ENCODE measurements at regions not wholly inside any gene's neighbourhood (a gene's known extent, or its start where the extent isn't known, plus 50 kb on each side); places are given as distances from the start of the nearest gene placed in this dataset.

- TF ChIP-seq SMAD1 (IDR thresholded peaks at IDR 0.05; ENCODE audit: low read depth, partially characterized antibody): no peak
- no peak for TF ChIP-seq PKNOX1 (IDR thresholded peaks at IDR 0.05)
- TF ChIP-seq ZBED1 (IDR thresholded peaks at IDR 0.05; ENCODE audit: borderline replicate concordance): no peak
- no peak for TF ChIP-seq STAT1 (conservative IDR thresholded peaks at IDR 0.05)
- TF ChIP-seq MLLT1 (IDR thresholded peaks at IDR 0.05): no peak
- TF ChIP-seq FOXK2 (IDR thresholded peaks at IDR 0.05): no peak
- TF ChIP-seq ZNF217 (IDR thresholded peaks at IDR 0.05): no peak
Measured at GRCh38 chr4:19992471-19993093, 259.1 kb upstream of the SLIT2 start (continued).

GRCh38 chr4:19987746-19988145, 264.0 kb upstream of the SLIT2 start:
- SMC1A ChIA-PET (ENCODE audit: uncharacterized antibody, unreplicated experiment): no interaction called here
- Histone ChIP-seq H3K9me3 (replicated peaks; ENCODE audit: control insufficient read depth, insufficient read depth, low read length) (no peaks in the 10 kb centered on the region), H3K4me3 (no peak overlapping the region), H3K4me2 (ENCODE audit: control insufficient read depth, insufficient read depth) (no peak overlapping the region), H4K20me1 (ENCODE audit: control insufficient read depth, insufficient read depth) (no peaks in the 10 kb centered on the region), H3K36me3 (ENCODE audit: control insufficient read depth in 2 of 2, insufficient read depth in 2 of 2, low read length in 1 of 2) (no peaks in the 10 kb centered on the region), H3K9ac (ENCODE audit: control insufficient read depth, insufficient read depth, low read length) (no peak overlapping the region), H3K27me3 (replicated peaks in 1 of 2; ENCODE audit: control insufficient read depth in 2 of 2, insufficient read depth in 2 of 2, low read length in 1 of 2) (no peaks in the 10 kb centered on the region), H2AFZ (ENCODE audit: control insufficient read depth, low read depth, low read length) (no peak overlapping the region), H3K4me1 (ENCODE audit: control insufficient read depth, insufficient read depth, low read length) (no peaks in the 10 kb centered on the region), H3K27ac (ENCODE audit: control insufficient read depth, insufficient read depth) (no peak overlapping the region), H3K79me2 (ENCODE audit: control insufficient read depth, insufficient read depth, low read length) (no peaks in the 10 kb centered on the region)
- CTCF ChIA-PET: no interaction called here
- intact Hi-C loops (cut with micrococcal nuclease; ENCODE audit: unreplicated experiment) (no loop called here), in situ Hi-C loops (cut with MboI) (no loop called here)
- no peak for FAIRE-seq
- TF ChIP-seq FOXM1 (IDR thresholded peaks at IDR 0.05; ENCODE audit: low read depth, low read length): no peak
- no peak for TF ChIP-seq NKRF (conservative IDR thresholded peaks at IDR 0.05)
- no peak for ATAC-seq
- no peak for DNase-seq (ENCODE audit: low read depth, low spot score)
- no TSS peak for BruUV-seq (replicated peaks)
- POLR2A ChIA-PET: no interaction called here
- RAD21 ChIA-PET (ENCODE audit: unreplicated experiment): no interaction called here

All from GM12878 (cell line).